A549 (cell line): ENCODE measurements at regions not wholly inside any gene's neighbourhood (a gene's known extent, or its start where the extent isn't known, plus 50 kb on each side); places are given as distances from the start of the nearest gene placed in this dataset.

Experiments used
- ATAC-seq, 2 experiments: fragments of 200-7000 bp in 1 of 2; fragments of >200 bp in 1 of 2; cut with Nextera tagmentation in 1 of 2; cut with Tn5 transposase in 1 of 2; 3 replicates each; pipeline versions ENCODE4 v1.8.0 to v1.9.1; 2018 to 2020; ENCODE audit warnings: mild to moderate bottlenecking in 1 of 2, moderate library complexity in 1 of 2
- CTCF ChIA-PET: fragments of 300-600 bp; sonication (Branson Sonifier 250); formaldehyde crosslinking; extraction: SDS; loops from one replicate; lab custom pipeline; 2021; ENCODE audit warnings: antibody characterized with exemption, inconsistent platforms; lab: Yijun Ruan, JAX
- POLR2A ChIA-PET: fragments of 350-600 bp; formaldehyde crosslinking; extraction: SDS; loops from one replicate; lab custom pipeline; 2021; ENCODE audit warnings: antibody characterized with exemption, inconsistent platforms; lab: Yijun Ruan, JAX
- DNase-seq, 2 experiments: peaks; one replicate each; pipeline versions ENCODE4 v3.0.0 to v3.0.0-alpha.2; 2011 to 2016; ENCODE audit warnings: low read depth in 1 of 2, low spot score in 1 of 2
- FAIRE-seq: peaks from 2 replicates; lab custom pipeline; 2011; peaks lifted over from hg19 to GRCh38; lab: Jason Lieb, UNC
- H3K27ac ChIP-seq, 2 experiments: fragments of >200 bp; sonication (Bioruptor Twin); formaldehyde crosslinking; 3 replicates each; pipeline ENCODE4 v1.5.1; 2016 to 2017
- H3K4me1 ChIP-seq: fragments of >200 bp; sonication (Bioruptor Twin); formaldehyde crosslinking; 3 replicates; pipeline ENCODE4 v1.6.1; 2016
- H3K4me2 ChIP-seq: fragments of >200 bp; sonication (Bioruptor Twin); formaldehyde crosslinking; 3 replicates; pipeline ENCODE4 v1.6.1; 2016
- H3K4me3 ChIP-seq: fragments of >200 bp; sonication (Bioruptor Twin); formaldehyde crosslinking; 3 replicates; pipeline ENCODE4 v1.5.1; 2016
- H3K9me3 ChIP-seq: fragments of >200 bp; sonication (Bioruptor Twin); formaldehyde crosslinking; 3 replicates; pipeline ENCODE4 v1.6.1; 2016
- ATOH8 ChIP-seq: fragments of 250-450 bp; sonication (Bioruptor Pico); IDR thresholded peaks from 2 replicates; pipeline ENCODE4 v1.5.0; 2020; ENCODE audit warnings: low read depth, mild to moderate bottlenecking, moderate library complexity
- CHD2 ChIP-seq: fragments of 150-350 bp; IDR thresholded peaks from 2 replicates; pipeline ENCODE4 v1.6.1; 2014; ENCODE audit warnings: low read length; ENCODE audit not compliant: partially characterized antibody
- CHD4 ChIP-seq: fragments of 200-600 bp; sonication (generic); IDR thresholded peaks from 2 replicates; pipeline ENCODE4 v1.6.1; 2016; ENCODE audit warnings: antibody characterized with exemption, mild to moderate bottlenecking, borderline replicate concordance
- CTCF ChIP-seq: fragments of >200 bp; sonication (Bioruptor Twin); formaldehyde crosslinking; IDR thresholded peaks from 3 replicates; pipeline ENCODE4 v1.5.1; 2016
- EHF ChIP-seq: fragments of 250-450 bp; sonication (Bioruptor Pico); IDR thresholded peaks from 2 replicates; pipeline ENCODE4 v1.5.0; 2020; ENCODE audit warnings: mild to moderate bottlenecking
- EHMT2 ChIP-seq: fragments of 200-600 bp; sonication (generic); IDR thresholded peaks from 2 replicates; pipeline ENCODE4 v1.6.1; 2016; ENCODE audit warnings: antibody characterized with exemption, low read depth, mild to moderate bottlenecking, moderate library complexity
- EP300 ChIP-seq, 2 experiments: fragments of >200 bp; sonication (Bioruptor Twin); formaldehyde crosslinking; IDR thresholded peaks; 2 replicates in 1 of 2; 3 replicates in 1 of 2; pipeline ENCODE4 v1.6.1; 2016 to 2017
- FOSL2 ChIP-seq, 2 experiments: fragments of 450-650 bp in 1 of 2; fragments of >200 bp in 1 of 2; sonication (Bioruptor Twin) in 1 of 2; formaldehyde crosslinking; IDR thresholded peaks; 2 replicates each; pipeline versions ENCODE4 v1.5.0 to v1.6.1; 2016 to 2020; ENCODE audit warnings: mild to moderate bottlenecking in 1 of 2, moderate library complexity in 1 of 2
- HDAC2 ChIP-seq: fragments of 200-600 bp; sonication (generic); IDR thresholded peaks from 2 replicates; pipeline ENCODE4 v1.6.1; 2016
- HOXB13 ChIP-seq: fragments of 250-450 bp; sonication (Bioruptor Pico); IDR thresholded peaks from 2 replicates; pipeline ENCODE4 v1.5.0; 2020; ENCODE audit warnings: low read depth, mild to moderate bottlenecking, moderate library complexity
- HOXB5 ChIP-seq: fragments of 250-450 bp; sonication (Bioruptor Pico); IDR thresholded peaks from 2 replicates; pipeline ENCODE4 v1.5.0; 2020; ENCODE audit warnings: mild to moderate bottlenecking, moderate library complexity
- JUN ChIP-seq, 2 experiments: fragments of >200 bp; sonication (Bioruptor Twin); formaldehyde crosslinking; IDR thresholded peaks; 2 replicates in 1 of 2; 3 replicates in 1 of 2; pipeline ENCODE4 v1.6.1; 2016 to 2017
- NPAS2 ChIP-seq: fragments of 250-450 bp; sonication (Bioruptor Pico); IDR thresholded peaks from 2 replicates; pipeline ENCODE4 v1.8.0; 2022; ENCODE audit warnings: mild to moderate bottlenecking, moderate library complexity, borderline replicate concordance
- RARB ChIP-seq: fragments of 250-450 bp; sonication (Bioruptor Pico); IDR thresholded peaks from 2 replicates; pipeline ENCODE4 v1.8.0; 2021; ENCODE audit warnings: mild to moderate bottlenecking, moderate library complexity
- RFX5 ChIP-seq: fragments of 450-650 bp; IDR thresholded peaks from 2 replicates; pipeline ENCODE4 v1.7.1; 2014; ENCODE audit warnings: antibody characterized with exemption, mild to moderate bottlenecking, moderate library complexity
- SREBF2 ChIP-seq: fragments of 450-650 bp; IDR thresholded peaks from 2 replicates; pipeline ENCODE4 v1.6.1; 2014; ENCODE audit warnings: mild to moderate bottlenecking, moderate library complexity
- ZC3H11A ChIP-seq: fragments of 450-650 bp; IDR thresholded peaks from 2 replicates; pipeline ENCODE4 v1.6.1; 2014; ENCODE audit warnings: antibody characterized with exemption, mild to moderate bottlenecking
- WGBS: methylation state at CpG from one replicate; pipeline ENCODE4 v1.1.6; 2017; ENCODE audit errors: missing lambda C conversion rate; 5-methylcytosine and 5-hydroxymethylcytosine counted together
- TF ChIP-seq, protein P1 (sequence below): fragments of 250-450 bp; sonication (Bioruptor Pico); IDR thresholded peaks from 2 replicates; pipeline ENCODE4 v1.5.0; 2021; ENCODE audit warnings: mild to moderate bottlenecking, moderate library complexity, borderline replicate concordance
- TF ChIP-seq, protein P2 (sequence below): fragments of >200 bp; sonication (Bioruptor Twin); formaldehyde crosslinking; IDR thresholded peaks from 2 replicates; pipeline ENCODE4 v1.6.1; 2016
- TF ChIP-seq, protein P3 (sequence below): fragments of >200 bp; sonication (Bioruptor Twin); formaldehyde crosslinking; IDR thresholded peaks from 3 replicates; pipeline ENCODE4 v1.6.1; 2016

- CTCF ChIA-PET: interaction anchor here (0.6 to 1.9 kb wide), 6 partner anchors 11 to 551 kb away, joined by 3 to 5 read pairs (median 4); no protein-coding TSS in a partner anchor
- DNase-seq (no peak), ATAC-seq (no peak), FAIRE-seq (no peak)
- Histone ChIP-seq H3K4me3 (no peak overlapping the region), H3K4me2 (no peak overlapping the region), H3K27ac (no peak overlapping the region), H3K4me1 (no peaks in the 10 kb centered on the region), H3K9me3 (peaks cover 8% of the 10 kb centered on the region; the same call in 1 of the 3 replicates)
- POLR2A ChIA-PET: no interaction called here
- TF ChIP-seq CHD4 (no peak), ATOH8 (CRISPR knock-in tag) (no peak)
- WGBS: 31% methylated on average over 3 of the region's 3 CpGs
Measured at GRCh38 chr15:85847031-85847430, 52.3 kb upstream of the KLHL25 start.

GRCh38 chr15:85849946-85850345, 55.2 kb upstream of the KLHL25 start:
- H3K4me3 ChIP-seq: no peak overlapping the region
- no peak overlapping the region for H3K27ac ChIP-seq
- no peak for ATAC-seq
- H3K4me1 ChIP-seq: no peaks in the 10 kb centered on the region
- H3K4me2 ChIP-seq: no peak overlapping the region
- ChIA-PET CTCF (interaction anchor here (1.0 to 3.0 kb wide), 3 partner anchors 9 to 50 kb away, joined by 3 to 10 read pairs (median 5); no protein-coding TSS in a partner anchor), POLR2A (no interaction called here)
- no peak for TF ChIP-seq EHMT2
- no peak for TF ChIP-seq JUN (IDR thresholded peaks at IDR 0.05)
- TF ChIP-seq HDAC2: no peak
- TF ChIP-seq EHF (CRISPR knock-in tag): no peak
- no peak for TF ChIP-seq EP300 (IDR thresholded peaks at IDR 0.05)
- no peak for TF ChIP-seq HOXB13 (CRISPR knock-in tag)
- no peak for TF ChIP-seq NPAS2 (CRISPR knock-in tag)
- TF ChIP-seq, protein P1, sequence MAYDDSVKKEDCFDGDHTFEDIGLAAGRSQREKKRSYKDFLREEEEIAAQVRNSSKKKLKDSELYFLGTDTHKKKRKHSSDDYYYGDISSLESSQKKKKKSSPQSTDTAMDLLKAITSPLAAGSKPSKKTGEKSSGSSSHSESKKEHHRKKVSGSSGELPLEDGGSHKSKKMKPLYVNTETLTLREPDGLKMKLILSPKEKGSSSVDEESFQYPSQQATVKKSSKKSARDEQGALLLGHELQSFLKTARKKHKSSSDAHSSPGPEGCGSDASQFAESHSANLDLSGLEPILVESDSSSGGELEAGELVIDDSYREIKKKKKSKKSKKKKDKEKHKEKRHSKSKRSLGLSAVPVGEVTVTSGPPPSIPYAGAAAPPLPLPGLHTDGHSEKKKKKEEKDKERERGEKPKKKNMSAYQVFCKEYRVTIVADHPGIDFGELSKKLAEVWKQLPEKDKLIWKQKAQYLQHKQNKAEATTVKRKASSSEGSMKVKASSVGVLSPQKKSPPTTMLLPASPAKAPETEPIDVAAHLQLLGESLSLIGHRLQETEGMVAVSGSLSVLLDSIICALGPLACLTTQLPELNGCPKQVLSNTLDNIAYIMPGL (CRISPR knock-in tag): no peak
- TF ChIP-seq FOSL2 (IDR thresholded peaks at IDR 0.05): no peak
- TF ChIP-seq FOSL2 (CRISPR knock-in tag; IDR thresholded peaks at IDR 0.05): no peak
- TF ChIP-seq CHD2: no peak
- TF ChIP-seq RFX5: no peak
- TF ChIP-seq, protein P2, sequence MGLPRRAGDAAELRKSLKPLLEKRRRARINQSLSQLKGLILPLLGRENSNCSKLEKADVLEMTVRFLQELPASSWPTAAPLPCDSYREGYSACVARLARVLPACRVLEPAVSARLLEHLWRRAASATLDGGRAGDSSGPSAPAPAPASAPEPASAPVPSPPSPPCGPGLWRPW: no peak
- TF ChIP-seq CTCF: no peak
- no peak for TF ChIP-seq HOXB5 (CRISPR knock-in tag)
- TF ChIP-seq CHD4: no peak
- TF ChIP-seq, protein P3, sequence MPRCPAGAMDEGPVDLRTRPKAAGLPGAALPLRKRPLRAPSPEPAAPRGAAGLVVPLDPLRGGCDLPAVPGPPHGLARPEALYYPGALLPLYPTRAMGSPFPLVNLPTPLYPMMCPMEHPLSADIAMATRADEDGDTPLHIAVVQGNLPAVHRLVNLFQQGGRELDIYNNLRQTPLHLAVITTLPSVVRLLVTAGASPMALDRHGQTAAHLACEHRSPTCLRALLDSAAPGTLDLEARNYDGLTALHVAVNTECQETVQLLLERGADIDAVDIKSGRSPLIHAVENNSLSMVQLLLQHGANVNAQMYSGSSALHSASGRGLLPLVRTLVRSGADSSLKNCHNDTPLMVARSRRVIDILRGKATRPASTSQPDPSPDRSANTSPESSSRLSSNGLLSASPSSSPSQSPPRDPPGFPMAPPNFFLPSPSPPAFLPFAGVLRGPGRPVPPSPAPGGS: no peak
- no peak for TF ChIP-seq SREBF2
- no peak for TF ChIP-seq ZC3H11A
- no peak for TF ChIP-seq RARB
- 65% methylated on average over 11 of the region's 11 CpGs for WGBS
- FAIRE-seq: no peak
- peaks cover 8% of the 10 kb centered on the region; the same call in 1 of the 3 replicates for H3K9me3 ChIP-seq
- no peak for DNase-seq
